ENCODE measurements at regions not wholly inside any gene's neighbourhood (a gene's known extent, or its start where the extent isn't known, plus 50 kb on each side); places are given as distances from the start of the nearest gene placed in this dataset.

GRCh38 chr5:60177596-60177995 is 284.1 kb upstream of the PDE4D start (continued):
- TF ChIP-seq PRPF4 (IDR thresholded peaks at IDR 0.05; ENCODE audit: low read depth, low read length, poor library complexity, severe bottlenecking) (no peak), ETV5 (CRISPR knock-in tag; IDR thresholded peaks at IDR 0.05; ENCODE audit: borderline replicate concordance) (no peak), ZNF564 (CRISPR knock-in tag; IDR thresholded peaks at IDR 0.05) (no peak)

GRCh38 chr5:60173667-60174066 is 280.1 kb upstream of the PDE4D start:
- H3K4me1 ChIP-seq (ENCODE audit: insufficient read depth, low read length) = no peaks in the 10 kb centered on the region

More at GRCh38 chr5:60173667-60174066, 280.1 kb upstream of the PDE4D start:
- Histone ChIP-seq H3K27me3 (ENCODE audit: control insufficient read depth in 1 of 2, insufficient read depth in 2 of 2, low read length in 2 of 2) (no peaks in the 10 kb centered on the region), H3K4me3 (replicated peaks in 1 of 3; ENCODE audit: insufficient read depth in 1 of 3, low read depth in 2 of 3, low read length in 3 of 3) (no peak overlapping the region), H3K27ac (ENCODE audit: extremely low read length, insufficient read depth, low read length) (no peak overlapping the region), H3K9me3 (ENCODE audit: low read length) (no peaks in the 10 kb centered on the region), H3K36me3 (replicated peaks in 1 of 2; ENCODE audit: control insufficient read depth in 1 of 2, insufficient read depth in 2 of 2, low read length in 2 of 2) (no peaks in the 10 kb centered on the region), H4K20me1 (ENCODE audit: insufficient read depth, low read length) (no peaks in the 10 kb centered on the region), H3K4me2 (ENCODE audit: low read depth, low read length) (no peak overlapping the region), H2AFZ (ENCODE audit: low read length) (no peak overlapping the region), H3K79me2 (ENCODE audit: insufficient read depth, low read length) (no peaks in the 10 kb centered on the region), H3K9ac (ENCODE audit: insufficient read depth, low read depth, low read length) (no peak overlapping the region)
- in situ Hi-C loops (cut with HindIII; ENCODE audit: extremely low pct_ligation_motif_present, low pct_unique_long_range_greater_than_20kb) = no loop called here
- no peak for TF ChIP-seq KDM4B (CRISPR knock-in tag; IDR thresholded peaks at IDR 0.05)
- TF ChIP-seq ARHGAP35 (CRISPR knock-in tag; IDR thresholded peaks at IDR 0.05; ENCODE audit: borderline replicate concordance) = no peak
- TF ChIP-seq REPIN1 (CRISPR knock-in tag; IDR thresholded peaks at IDR 0.05; ENCODE audit: borderline replicate concordance, low read depth) = no peak
- TF ChIP-seq JUNB (CRISPR knock-in tag; IDR thresholded peaks at IDR 0.05; ENCODE audit: borderline replicate concordance) = no peak
- no peak for TF ChIP-seq HNRNPK (IDR thresholded peaks at IDR 0.05; ENCODE audit: low read depth, low read length, poor library complexity, severe bottlenecking)
- TF ChIP-seq ETV6 (CRISPR knock-in tag; conservative IDR thresholded peaks at IDR 0.05) = no peak
- no peak for TF ChIP-seq ZNF615 (CRISPR knock-in tag; IDR thresholded peaks at IDR 0.05; ENCODE audit: borderline replicate concordance)
- no peak for TF ChIP-seq ZSCAN25 (CRISPR knock-in tag; IDR thresholded peaks at IDR 0.05)
- no peak for TF ChIP-seq ZNF549 (CRISPR knock-in tag; IDR thresholded peaks at IDR 0.05)
- TF ChIP-seq KLF9 (CRISPR knock-in tag; IDR thresholded peaks at IDR 0.05; ENCODE audit: low read depth) = no peak
- no peak for TF ChIP-seq TAF15 (IDR thresholded peaks at IDR 0.05; ENCODE audit: low read depth, low read length, poor library complexity, severe bottlenecking)
- no peak for TF ChIP-seq NR0B2 (CRISPR knock-in tag; IDR thresholded peaks at IDR 0.05)
- ChIA-PET CTCF (ENCODE audit: low intra/inter-chr PET ratio, low total read pairs) (no interaction called here), POLR2A (no interaction called here)
- FAIRE-seq (no peak), DNase-seq (ENCODE audit: low spot score) (no peak), ATAC-seq (no peak)
- no TSS peak for BruUV-seq (replicated peaks)
- intact Hi-C loops (cut with micrococcal nuclease; ENCODE audit: unreplicated experiment) = no loop called here
